AG10803 (cell line): ENCODE measurements at regions not wholly inside any gene's neighbourhood (a gene's known extent, or its start where the extent isn't known, plus 50 kb on each side); places are given as distances from the start of the nearest gene placed in this dataset.

Source experiments
- DNase-seq: peaks from one replicate; pipeline ENCODE4 v3.0.0; 2010; ENCODE audit warnings: low read depth
- H3K4me3 ChIP-seq: 2 replicates; pipeline ENCODE4 v1.5.1; 2011; ENCODE audit warnings: mild to moderate bottlenecking, low read length, control low read depth
- TF ChIP-seq, protein P1 (sequence below): conservative IDR thresholded peaks from 2 replicates; pipeline ENCODE4 v1.5.1; 2011; ENCODE audit warnings: mild to moderate bottlenecking, low read length, control low read depth, inconsistent platforms

DNA sequence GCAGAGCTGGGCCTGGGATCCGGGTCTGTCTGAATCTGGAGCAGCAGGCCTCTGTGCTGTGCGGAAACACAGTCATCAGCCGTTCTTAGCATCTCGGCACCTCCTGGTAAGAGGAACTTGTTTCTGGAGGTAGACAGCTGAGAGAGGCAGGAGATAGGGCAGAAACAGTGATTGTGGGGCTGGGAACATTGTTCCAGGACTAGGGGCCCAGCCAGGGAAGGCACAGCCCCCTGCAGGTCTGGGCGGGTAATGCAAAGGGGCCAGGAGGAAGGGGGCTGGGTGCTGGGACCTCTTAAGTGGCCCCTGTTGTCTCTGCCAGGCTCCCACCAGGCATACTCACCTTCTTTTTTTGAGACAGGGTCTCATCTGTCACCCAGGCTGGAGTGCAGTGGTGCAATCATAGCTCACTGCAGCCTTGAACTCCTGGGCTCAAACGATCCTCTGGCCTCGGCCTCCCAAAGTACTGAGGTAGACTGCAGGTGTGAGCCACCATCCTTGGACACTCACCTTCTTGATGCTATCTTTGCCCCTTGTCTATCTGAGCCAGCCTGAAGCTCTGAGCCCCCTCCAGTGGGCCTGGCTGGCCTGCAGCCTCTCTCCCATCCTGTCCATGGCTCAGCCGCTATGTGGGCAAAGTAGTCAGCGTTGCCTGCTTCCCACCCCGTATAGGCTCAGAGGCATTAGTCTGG, 134.3 kb upstream of the ZBTB40 start:
- DNase-seq: no peak
- TF ChIP-seq, protein P1, sequence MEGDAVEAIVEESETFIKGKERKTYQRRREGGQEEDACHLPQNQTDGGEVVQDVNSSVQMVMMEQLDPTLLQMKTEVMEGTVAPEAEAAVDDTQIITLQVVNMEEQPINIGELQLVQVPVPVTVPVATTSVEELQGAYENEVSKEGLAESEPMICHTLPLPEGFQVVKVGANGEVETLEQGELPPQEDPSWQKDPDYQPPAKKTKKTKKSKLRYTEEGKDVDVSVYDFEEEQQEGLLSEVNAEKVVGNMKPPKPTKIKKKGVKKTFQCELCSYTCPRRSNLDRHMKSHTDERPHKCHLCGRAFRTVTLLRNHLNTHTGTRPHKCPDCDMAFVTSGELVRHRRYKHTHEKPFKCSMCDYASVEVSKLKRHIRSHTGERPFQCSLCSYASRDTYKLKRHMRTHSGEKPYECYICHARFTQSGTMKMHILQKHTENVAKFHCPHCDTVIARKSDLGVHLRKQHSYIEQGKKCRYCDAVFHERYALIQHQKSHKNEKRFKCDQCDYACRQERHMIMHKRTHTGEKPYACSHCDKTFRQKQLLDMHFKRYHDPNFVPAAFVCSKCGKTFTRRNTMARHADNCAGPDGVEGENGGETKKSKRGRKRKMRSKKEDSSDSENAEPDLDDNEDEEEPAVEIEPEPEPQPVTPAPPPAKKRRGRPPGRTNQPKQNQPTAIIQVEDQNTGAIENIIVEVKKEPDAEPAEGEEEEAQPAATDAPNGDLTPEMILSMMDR: peak; percentile 27; the same call in 1 of the 2 replicates
- no peak overlapping the region for H3K4me3 ChIP-seq

DNA sequence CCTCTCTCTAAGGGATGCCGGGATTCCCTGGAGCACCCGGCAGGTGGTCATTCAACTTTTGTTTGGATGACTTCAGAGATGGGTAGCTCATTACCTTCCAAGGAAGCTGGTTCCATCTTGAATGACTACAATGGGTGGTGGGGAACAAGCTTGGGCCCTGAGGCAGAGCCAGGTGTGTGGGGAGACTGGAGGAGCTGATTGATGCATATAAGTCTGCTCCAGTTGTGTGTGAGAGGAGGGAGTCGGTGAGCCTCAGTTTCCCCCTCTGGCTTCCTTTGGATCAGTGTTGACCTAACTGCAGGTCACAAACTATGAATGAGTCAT, 133.8 kb upstream of the ZBTB40 start:
- no peak for DNase-seq
- TF ChIP-seq, protein P1: no peak
- H3K4me3 ChIP-seq: no peak overlapping the region

DNA sequence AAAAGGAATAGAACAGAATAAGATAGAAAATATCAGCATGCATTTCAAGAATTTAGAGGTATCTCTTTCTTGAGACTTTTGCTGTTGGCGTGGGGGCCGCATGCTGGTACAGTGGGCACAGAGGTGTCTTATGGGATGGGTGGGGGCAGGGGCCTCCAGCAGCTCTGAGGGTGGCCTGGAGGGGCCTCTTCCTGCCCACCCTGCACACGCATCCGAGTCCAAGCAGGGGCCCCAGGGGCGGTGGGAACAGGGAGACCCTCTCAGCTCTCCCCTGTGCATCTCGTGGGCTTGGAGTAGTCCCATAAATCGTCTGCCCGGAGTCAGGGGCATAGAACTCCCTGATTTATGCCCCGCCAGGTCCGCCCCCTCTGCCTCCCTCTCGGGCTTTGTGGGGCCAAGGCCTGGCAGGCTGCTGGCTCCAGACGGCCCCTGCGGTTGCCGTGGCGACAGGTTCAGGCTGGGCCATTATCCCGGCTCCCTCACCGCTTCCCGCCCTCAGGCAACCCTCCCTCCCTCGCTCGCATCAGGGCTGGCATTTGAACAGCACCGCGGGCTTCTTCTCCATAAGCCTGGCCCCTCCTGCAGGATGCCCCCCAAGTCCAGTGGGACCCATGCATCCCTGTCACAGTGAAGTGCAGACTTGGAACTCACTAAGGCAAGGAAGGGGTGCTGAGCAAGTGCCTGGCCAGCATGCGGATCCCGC, 133.2 kb upstream of the ZBTB40 start:
- TF ChIP-seq, protein P1: no peak
- no peak overlapping the region for H3K4me3 ChIP-seq
- no peak for DNase-seq

DNA sequence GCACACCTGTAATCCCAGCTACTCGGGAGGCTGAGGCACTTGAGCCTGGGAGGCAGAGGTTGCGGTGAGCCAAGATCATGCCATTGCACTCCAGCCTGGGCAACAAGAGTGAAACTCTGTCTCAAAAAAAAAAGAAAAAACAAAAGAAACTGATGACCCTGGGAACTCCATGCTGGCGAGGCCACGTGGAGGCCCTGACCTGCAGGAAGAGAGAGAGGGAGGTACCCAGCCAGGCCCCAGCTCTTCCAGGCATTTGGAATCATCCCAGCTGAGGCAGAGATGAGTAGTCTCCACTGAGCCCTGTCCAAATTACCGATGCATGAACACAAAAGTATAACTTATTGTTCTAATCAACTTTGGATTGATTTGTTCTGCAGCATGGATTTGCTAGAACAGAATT, 132.0 kb upstream of the ZBTB40 start:
- DNase-seq: no peak
- TF ChIP-seq, protein P1: no peak

DNA sequence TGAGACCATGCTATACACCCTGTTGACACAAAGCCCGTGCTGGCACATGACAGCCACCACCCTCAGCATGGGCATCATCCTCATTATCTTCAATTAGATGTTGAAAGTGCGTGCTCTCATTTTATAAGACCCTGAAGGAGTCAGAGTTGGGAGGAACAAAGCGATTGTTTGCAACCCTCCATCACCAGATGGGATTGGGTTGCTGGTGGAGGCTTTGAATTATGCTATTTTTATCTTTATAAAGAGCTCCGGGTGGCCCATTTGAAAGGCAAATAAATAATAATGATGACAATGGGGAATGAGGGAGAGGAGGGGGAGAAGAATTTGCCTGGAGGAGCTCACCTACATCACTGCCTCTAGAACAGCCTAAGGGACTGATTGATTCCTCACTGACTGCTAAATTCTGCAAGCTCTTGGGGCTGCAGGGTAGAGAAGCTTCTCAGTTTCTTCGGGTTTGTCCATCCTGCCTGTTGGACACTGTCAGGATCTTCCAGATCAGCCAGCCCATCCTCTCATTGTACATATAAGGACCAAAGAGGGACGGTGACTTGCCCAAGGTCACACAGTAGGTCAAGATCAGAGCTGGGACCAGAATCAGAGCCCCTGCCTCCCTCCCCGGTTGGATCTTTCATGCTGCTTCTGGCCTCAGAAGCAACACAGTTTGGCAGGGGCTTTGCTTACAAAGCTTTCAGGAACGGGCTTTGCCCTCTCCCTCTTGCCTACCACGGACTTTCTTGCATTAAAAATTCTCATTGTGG, 130.9 kb upstream of the ZBTB40 start:
- no peak for DNase-seq
- H3K4me3 ChIP-seq: no peak overlapping the region
- TF ChIP-seq, protein P1: no peak

More for the DNA sequence above, 132.0 kb upstream of the ZBTB40 start:
- H3K4me3 ChIP-seq: no peak overlapping the region

DNA sequence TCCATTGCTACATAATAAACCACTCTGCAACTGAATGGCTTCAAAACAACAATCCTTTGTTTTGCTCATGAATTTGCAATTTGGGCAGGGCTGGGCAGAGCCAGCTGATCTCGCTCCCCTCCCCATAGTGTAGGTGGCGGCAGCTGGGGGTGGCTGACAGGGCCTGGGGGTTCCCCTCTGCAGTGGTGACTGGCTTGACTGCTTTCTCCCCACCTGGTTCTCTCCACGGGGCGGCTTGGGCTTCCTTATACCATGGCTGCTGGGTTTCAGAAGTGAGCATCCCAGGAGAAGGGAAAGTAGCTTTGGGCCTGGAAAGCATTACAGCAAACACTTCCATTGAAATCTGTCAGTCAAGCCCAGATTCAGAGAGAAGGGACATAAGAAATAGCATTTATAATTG, 129.7 kb upstream of the ZBTB40 start:
- TF ChIP-seq, protein P1: no peak
- no peak overlapping the region for H3K4me3 ChIP-seq
- DNase-seq: no peak
